OCI-LY7 (cell line): ENCODE measurements at regions not wholly inside any gene's neighbourhood (a gene's known extent, or its start where the extent isn't known, plus 50 kb on each side); places are given as distances from the start of the nearest gene placed in this dataset.

Experiments used
- BruUV-seq: library from RNA; stranded (reverse); fragments of 400-500 nt; replicated peaks from 2 replicates; lab custom pipeline; 2021; lab: Mats Ljungman, UMichigan
- CTCF ChIA-PET: fragments of 300-600 bp; sonication (Branson Sonifier 250); formaldehyde crosslinking; loops from one replicate; lab custom pipeline; 2022; ENCODE audit warnings: antibody characterized with exemption; ENCODE audit not compliant: unreplicated experiment; lab: Charles Lee
- POLR2A ChIA-PET: fragments of 300-600 bp; sonication (Branson Sonifier 250); formaldehyde crosslinking; loops from one replicate; lab custom pipeline; 2022; ENCODE audit warnings: antibody characterized with exemption; lab: Charles Lee
- DNase-seq: peaks from one replicate; pipeline ENCODE4 v3.0.0-alpha.2; 2015; ENCODE audit warnings: low spot score
- H2AFZ ChIP-seq: fragments of 200-600 bp; sonication (generic), shearing (Covaris generic); 2 replicates; pipeline ENCODE4 v1.6.1; 2014; ENCODE audit warnings: mild to moderate bottlenecking, antibody characterized with exemption, low read length, moderate library complexity
- H3K27ac ChIP-seq: fragments of 200-600 bp; sonication (generic); 2 replicates; pipeline ENCODE4 v1.5.1; 2014; ENCODE audit warnings: mixed run types, low read depth, mild to moderate bottlenecking, moderate library complexity, low read length, inconsistent platforms; ENCODE audit not compliant: poor library complexity, severe bottlenecking
- H3K36me3 ChIP-seq: fragments of 200-600 bp; sonication (generic); 2 replicates; pipeline ENCODE4 v1.6.1; 2014; ENCODE audit warnings: mild to moderate bottlenecking, antibody characterized with exemption, low read length, moderate library complexity, mixed read lengths; ENCODE audit not compliant: insufficient read depth
- H3K4me1 ChIP-seq: fragments of 200-600 bp; sonication (generic); 2 replicates; pipeline ENCODE4 v1.5.1; 2014; ENCODE audit warnings: mild to moderate bottlenecking, low read length; ENCODE audit not compliant: insufficient read depth, poor library complexity, severe bottlenecking
- H3K4me2 ChIP-seq: fragments of 200-600 bp; sonication (generic); 2 replicates; pipeline ENCODE4 v1.6.1; 2014; ENCODE audit warnings: mild to moderate bottlenecking, low read length
- H3K4me3 ChIP-seq: fragments of 200-600 bp; sonication (generic); 2 replicates; pipeline ENCODE4 v1.5.1; 2014; ENCODE audit warnings: mild to moderate bottlenecking, low read depth, low read length; ENCODE audit not compliant: poor library complexity, severe bottlenecking
- H3K79me2 ChIP-seq: fragments of 200-600 bp; sonication (generic); 2 replicates; pipeline ENCODE4 v1.6.1; 2016; ENCODE audit warnings: low read depth, mild to moderate bottlenecking, low read length, moderate library complexity, mixed read lengths; ENCODE audit not compliant: insufficient read depth
- H3K9me2 ChIP-seq: fragments of 200-600 bp; sonication (generic); 2 replicates; pipeline ENCODE4 v1.6.1; 2016; ENCODE audit warnings: mild to moderate bottlenecking, low read length, mixed read lengths; ENCODE audit not compliant: insufficient read depth
- H3K9me3 ChIP-seq: fragments of 200-600 bp; sonication (generic); 2 replicates; pipeline ENCODE4 v1.6.1; 2014; ENCODE audit warnings: mild to moderate bottlenecking, mixed run types, low read length, mixed read lengths
- H4K20me1 ChIP-seq: fragments of 200-600 bp; sonication (generic); 2 replicates; pipeline ENCODE4 v1.6.1; 2014; ENCODE audit warnings: mild to moderate bottlenecking, antibody characterized with exemption, low read length, moderate library complexity, mixed read lengths; ENCODE audit not compliant: insufficient read depth
- EZH2phosphoT487 ChIP-seq: fragments of 200-600 bp; sonication (generic); IDR thresholded peaks from 2 replicates; pipeline ENCODE4 v1.6.1; 2018; ENCODE audit warnings: low read depth, borderline replicate concordance, mild to moderate bottlenecking, mixed run types, antibody characterized with exemption, low read length, moderate library complexity, mixed read lengths
- intact Hi-C: fragments of 100-400 bp; cut with micrococcal nuclease; formaldehyde crosslinking; loops from one replicate; pipeline ENCODE4 v1.10.0; 2022; ENCODE audit not compliant: unreplicated experiment
- TF ChIP-seq, protein P1 (sequence below): fragments of 200-600 bp; sonication (generic); conservative IDR thresholded peaks from 2 replicates; pipeline ENCODE4 v1.5.1; 2014; ENCODE audit warnings: mild to moderate bottlenecking, antibody characterized with exemption, low read length, moderate library complexity, mixed read lengths

DNA sequence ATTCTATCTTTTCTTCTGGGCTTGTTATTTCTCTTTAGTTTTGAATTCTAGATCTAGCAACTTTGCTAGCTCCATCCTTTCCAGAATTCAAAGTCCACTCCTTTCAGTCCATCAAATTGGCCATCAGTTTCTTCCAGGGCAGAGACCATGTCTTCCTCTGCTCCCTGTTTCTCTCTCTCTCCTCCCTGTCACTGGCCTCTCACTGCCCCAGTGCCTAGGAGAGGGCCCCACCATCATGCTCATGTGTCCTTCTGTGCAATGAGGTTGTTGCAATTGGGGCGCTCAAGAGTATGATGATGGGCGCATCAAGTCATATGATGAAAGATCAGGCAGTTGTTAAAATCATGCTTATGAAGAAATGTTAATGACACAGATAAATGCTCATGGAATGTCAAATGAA lies 159.2 kb upstream of the HS6ST1 start:
- CTCF ChIA-PET, result no interaction called here
- H3K9me2 ChIP-seq, result no peaks in the 10 kb centered on the region
- intact Hi-C loops, result no loop called here

DNA sequence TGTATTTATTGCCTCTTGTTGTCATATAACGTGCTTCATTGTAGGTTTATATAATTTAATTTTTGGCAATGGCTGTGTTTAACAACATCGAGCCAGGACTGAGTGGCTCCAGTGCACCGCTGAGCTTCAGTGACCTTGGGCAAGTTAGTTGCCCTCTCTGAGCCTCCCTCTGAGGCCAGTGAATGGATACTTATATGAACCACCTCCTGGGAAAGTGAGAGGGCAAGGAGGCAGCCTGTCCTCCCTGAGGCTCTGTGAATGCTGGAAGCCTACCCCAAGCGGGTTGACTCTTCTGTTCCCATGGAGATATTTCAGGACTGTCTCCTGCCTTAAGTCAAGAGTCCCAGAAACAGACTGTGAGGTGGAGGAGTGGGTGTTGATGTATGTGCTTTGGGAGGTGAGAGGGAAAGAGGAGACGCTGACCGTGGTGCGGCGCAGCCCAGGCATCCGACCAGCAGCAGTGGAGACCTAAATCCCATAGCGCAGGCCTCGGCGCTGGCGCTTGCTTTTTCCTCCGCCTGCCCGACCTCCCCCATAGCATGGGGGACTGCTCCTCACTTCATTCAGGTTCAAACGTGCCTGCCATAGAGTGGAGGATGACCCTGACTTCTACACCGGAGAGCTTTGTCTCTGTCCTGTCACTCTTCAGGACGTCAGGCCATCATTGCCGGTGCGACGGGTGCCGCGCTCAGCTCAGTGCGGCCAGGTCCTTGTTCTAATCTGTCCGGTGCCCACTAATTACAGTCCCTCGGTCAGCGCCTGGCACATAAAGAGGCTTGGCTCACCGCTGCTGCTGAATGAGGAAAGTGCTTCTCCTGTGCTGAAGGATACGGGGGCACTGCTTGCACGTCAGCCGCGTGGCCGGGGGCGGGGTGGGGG lies 167.3 kb upstream of the HS6ST1 start:
- BruUV-seq, result no TSS peak
- no peaks in the 10 kb centered on the region for H4K20me1 ChIP-seq
- POLR2A ChIA-PET, result no interaction called here
- H3K4me3 ChIP-seq, result no peak overlapping the region
- H3K27ac ChIP-seq, result no peak overlapping the region
- no peaks in the 10 kb centered on the region for H3K9me2 ChIP-seq
- no peak overlapping the region for H3K4me2 ChIP-seq
- no peaks in the 10 kb centered on the region for H3K4me1 ChIP-seq
- intact Hi-C loops, result no loop called here
- DNase-seq, result no peak
- H3K36me3 ChIP-seq, result no peaks in the 10 kb centered on the region
- CTCF ChIA-PET, result no interaction called here
- H3K79me2 ChIP-seq, result no peaks in the 10 kb centered on the region
- no peaks in the 10 kb centered on the region for H3K9me3 ChIP-seq
- H2AFZ ChIP-seq, result no peak overlapping the region
- TF ChIP-seq, protein P1, sequence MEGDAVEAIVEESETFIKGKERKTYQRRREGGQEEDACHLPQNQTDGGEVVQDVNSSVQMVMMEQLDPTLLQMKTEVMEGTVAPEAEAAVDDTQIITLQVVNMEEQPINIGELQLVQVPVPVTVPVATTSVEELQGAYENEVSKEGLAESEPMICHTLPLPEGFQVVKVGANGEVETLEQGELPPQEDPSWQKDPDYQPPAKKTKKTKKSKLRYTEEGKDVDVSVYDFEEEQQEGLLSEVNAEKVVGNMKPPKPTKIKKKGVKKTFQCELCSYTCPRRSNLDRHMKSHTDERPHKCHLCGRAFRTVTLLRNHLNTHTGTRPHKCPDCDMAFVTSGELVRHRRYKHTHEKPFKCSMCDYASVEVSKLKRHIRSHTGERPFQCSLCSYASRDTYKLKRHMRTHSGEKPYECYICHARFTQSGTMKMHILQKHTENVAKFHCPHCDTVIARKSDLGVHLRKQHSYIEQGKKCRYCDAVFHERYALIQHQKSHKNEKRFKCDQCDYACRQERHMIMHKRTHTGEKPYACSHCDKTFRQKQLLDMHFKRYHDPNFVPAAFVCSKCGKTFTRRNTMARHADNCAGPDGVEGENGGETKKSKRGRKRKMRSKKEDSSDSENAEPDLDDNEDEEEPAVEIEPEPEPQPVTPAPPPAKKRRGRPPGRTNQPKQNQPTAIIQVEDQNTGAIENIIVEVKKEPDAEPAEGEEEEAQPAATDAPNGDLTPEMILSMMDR, result no peak
- no peak for TF ChIP-seq EZH2phosphoT487

More for the DNA sequence above, 159.2 kb upstream of the HS6ST1 start:
- no peak for DNase-seq
- H3K36me3 ChIP-seq, result no peaks in the 10 kb centered on the region
- H3K4me3 ChIP-seq, result no peak overlapping the region
- H2AFZ ChIP-seq, result no peak overlapping the region
- H3K4me2 ChIP-seq, result no peak overlapping the region
- H3K27ac ChIP-seq, result no peak overlapping the region
- no TSS peak for BruUV-seq
- POLR2A ChIA-PET, result no interaction called here
- no peaks in the 10 kb centered on the region for H4K20me1 ChIP-seq
- H3K9me3 ChIP-seq, result no peaks in the 10 kb centered on the region
- H3K79me2 ChIP-seq, result no peaks in the 10 kb centered on the region
- no peak for TF ChIP-seq EZH2phosphoT487
- TF ChIP-seq, protein P1, result no peak
- no peaks in the 10 kb centered on the region for H3K4me1 ChIP-seq
